HG03175 (cell line): ENCODE measurements at regions not wholly inside any gene's neighbourhood (a gene's known extent, or its start where the extent isn't known, plus 50 kb on each side); places are given as distances from the start of the nearest gene placed in this dataset.
"Not testable (repeated sequence)": the region's sequence is repeated elsewhere in the genome, so short reads cannot be mapped to it uniquely, and the experiment has no call there.

Experiments
- ATAC-seq: cut with Tn5 transposase; IDR thresholded peaks from one replicate; pipeline ENCODE4 v1.9.1; 2021; ENCODE audit warnings: mild to moderate bottlenecking, moderate library complexity; ENCODE audit not compliant: unreplicated experiment

GRCh38 chr4:26039639-26040359 lies 125.8 kb downstream of the SMIM20 start:
- no peak for ATAC-seq

GRCh38 chr4:26044524-26044923 lies 130.5 kb downstream of the SMIM20 start:
- ATAC-seq = no peak

- no peak for ATAC-seq
These were observed 131.0 kb downstream of the SMIM20 start for GRCh38 chr4:26044983-26045382.

GRCh38 chr4:26047795-26048194 lies 133.8 kb downstream of the SMIM20 start:
- no peak for ATAC-seq

- no peak for ATAC-seq
These were observed 134.4 kb downstream of the SMIM20 start for GRCh38 chr4:26048378-26048882.

GRCh38 chr4:26048950-26049349 lies 134.9 kb downstream of the SMIM20 start:
- no peak for ATAC-seq

- no peak for ATAC-seq
These were observed 135.4 kb downstream of the SMIM20 start for GRCh38 chr4:26049447-26049846.

- ATAC-seq = no peak
These were observed 136.2 kb downstream of the SMIM20 start for GRCh38 chr4:26050212-26050643.

- ATAC-seq = no peak
These were observed 136.7 kb downstream of the SMIM20 start for GRCh38 chr4:26050671-26051070.

GRCh38 chr4:26051240-26051639 lies 137.2 kb downstream of the SMIM20 start:
- ATAC-seq = no peak

GRCh38 chr4:26052663-26053541 lies 138.9 kb downstream of the SMIM20 start:
- no peak for ATAC-seq

GRCh38 chr4:26053761-26054160 lies 139.7 kb downstream of the SMIM20 start:
- ATAC-seq = no peak

GRCh38 chr4:26055855-26056254 lies 141.8 kb downstream of the SMIM20 start:
- ATAC-seq = no peak

GRCh38 chr4:26056406-26056805 lies 142.4 kb downstream of the SMIM20 start:
- no peak for ATAC-seq

- not testable (repeated sequence) for ATAC-seq
These were observed 143.8 kb downstream of the SMIM20 start for GRCh38 chr4:26057839-26058238.

GRCh38 chr4:26058537-26058936 lies 144.5 kb downstream of the SMIM20 start:
- peak; percentile 76 for ATAC-seq

GRCh38 chr4:26059391-26060154 lies 145.6 kb downstream of the SMIM20 start:
- no peak for ATAC-seq

- ATAC-seq = no peak
These were observed 146.3 kb downstream of the SMIM20 start for GRCh38 chr4:26060286-26060685.

- ATAC-seq = no peak
These were observed 147.4 kb downstream of the SMIM20 start for GRCh38 chr4:26061248-26061986.

- no peak for ATAC-seq
These were observed 148.2 kb downstream of the SMIM20 start for GRCh38 chr4:26062215-26062614.
